Spinal cord (tissue), 9 donors: ENCODE measurements at regions not wholly inside any gene's neighbourhood (a gene's known extent, or its start where the extent isn't known, plus 50 kb on each side); places are given as distances from the start of the nearest gene placed in this dataset.

Experiments used
- DNase-seq, 6 donors: peaks; one replicate each; pipeline versions ENCODE4 v3.0.0 to v3.0.0-alpha.2; 2013 to 2015; ENCODE audit warnings: low spot score in 6 of 6, low read depth in 4 of 6
- H3K27ac ChIP-seq: one replicate; pipeline ENCODE4 v1.5.1; 2013; ENCODE audit warnings: low read depth, low read length, control low read depth
- H3K27me3 ChIP-seq: one replicate; pipeline ENCODE4 v1.6.1; 2013; ENCODE audit warnings: low read length; ENCODE audit not compliant: control insufficient read depth, insufficient read depth
- H3K36me3 ChIP-seq: one replicate; pipeline ENCODE4 v1.6.1; 2013; ENCODE audit warnings: low read length; ENCODE audit not compliant: control insufficient read depth, insufficient read depth
- H3K4me1 ChIP-seq: one replicate; pipeline ENCODE4 v1.6.1; 2013; ENCODE audit warnings: low read length; ENCODE audit not compliant: control insufficient read depth, insufficient read depth
- H3K4me3 ChIP-seq: one replicate; pipeline ENCODE4 v1.5.1; 2013; ENCODE audit warnings: low read depth, low read length, control low read depth
- H3K9me3 ChIP-seq: one replicate; pipeline ENCODE4 v1.6.1; 2013; ENCODE audit warnings: low read length; ENCODE audit not compliant: control insufficient read depth, insufficient read depth
- WGBS: methylation state at CpG from one replicate; pipeline ENCODE4 v1.1.5; 2013; ENCODE audit warnings: missing lambda C conversion rate; ENCODE audit not compliant: insufficient coverage; 5-methylcytosine and 5-hydroxymethylcytosine counted together
- donor health status: healthy.

- Histone ChIP-seq H3K27ac (no peak overlapping the region), H3K27me3 (no peaks in the 10 kb centered on the region), H3K9me3 (no peaks in the 10 kb centered on the region), H3K4me1 (no peaks in the 10 kb centered on the region), H3K4me3 (no peak overlapping the region), H3K36me3 (no peaks in the 10 kb centered on the region)
- 89% methylated on average over 3 of the region's 3 CpGs for WGBS
- DNase-seq, result no peak
Measured at GRCh38 chr13:60326273-60326672, 70.7 kb upstream of the TDRD3 start.

GRCh38 chr13:60327511-60327910 is 69.5 kb upstream of the TDRD3 start:
- no peak overlapping the region for H3K4me3 ChIP-seq
- DNase-seq, result peak in 2 of 6 donors; percentile 27 to 60
- WGBS, result 41% methylated on average over 3 of the region's 4 CpGs

GRCh38 chr13:60328073-60328472 is 68.9 kb upstream of the TDRD3 start:
- no peaks in the 10 kb centered on the region for H3K4me1 ChIP-seq
- no peak overlapping the region for H3K27ac ChIP-seq
- no peak for DNase-seq
- H3K9me3 ChIP-seq, result no peaks in the 10 kb centered on the region
- H3K27me3 ChIP-seq, result no peaks in the 10 kb centered on the region
- H3K36me3 ChIP-seq, result no peaks in the 10 kb centered on the region
- no CpG with 5 or more reads among the region's 2 CpGs for WGBS
- no peak overlapping the region for H3K4me3 ChIP-seq

More at GRCh38 chr13:60327511-60327910, 69.5 kb upstream of the TDRD3 start:
- Histone ChIP-seq H3K4me1 (no peaks in the 10 kb centered on the region), H3K36me3 (no peaks in the 10 kb centered on the region), H3K27me3 (no peaks in the 10 kb centered on the region), H3K27ac (no peak overlapping the region), H3K9me3 (no peaks in the 10 kb centered on the region)

GRCh38 chr13:60329221-60329923 is 67.6 kb upstream of the TDRD3 start:
- no CpG with 5 or more reads among the region's 2 CpGs for WGBS
- H3K9me3 ChIP-seq, result no peaks in the 10 kb centered on the region
- no peaks in the 10 kb centered on the region for H3K36me3 ChIP-seq
- H3K27me3 ChIP-seq, result no peaks in the 10 kb centered on the region
- H3K4me3 ChIP-seq, result no peak overlapping the region
- DNase-seq, result peak in 3 of 6 donors; percentile 17 to 77 (median 57)
- no peaks in the 10 kb centered on the region for H3K4me1 ChIP-seq
- no peak overlapping the region for H3K27ac ChIP-seq

GRCh38 chr13:60331249-60332012 is 65.6 kb upstream of the TDRD3 start:
- no peaks in the 10 kb centered on the region for H3K36me3 ChIP-seq
- WGBS, result 58% methylated on average over 2 of the region's 4 CpGs

GRCh38 chr13:60332682-60333081 is 64.3 kb upstream of the TDRD3 start:
- DNase-seq, result no peak
- H3K4me3 ChIP-seq, result no peak overlapping the region
- no peak overlapping the region for H3K27ac ChIP-seq
- no peaks in the 10 kb centered on the region for H3K9me3 ChIP-seq
- no peaks in the 10 kb centered on the region for H3K27me3 ChIP-seq
- WGBS, result no CpG with 5 or more reads among the region's 1 CpG
- H3K4me1 ChIP-seq, result no peaks in the 10 kb centered on the region
- no peaks in the 10 kb centered on the region for H3K36me3 ChIP-seq

More at GRCh38 chr13:60331249-60332012, 65.6 kb upstream of the TDRD3 start:
- Histone ChIP-seq H3K27me3 (no peaks in the 10 kb centered on the region), H3K4me1 (no peaks in the 10 kb centered on the region), H3K9me3 (no peaks in the 10 kb centered on the region), H3K4me3 (no peak overlapping the region), H3K27ac (no peak overlapping the region)
- DNase-seq, result no peak

GRCh38 chr13:60334310-60334709 is 62.7 kb upstream of the TDRD3 start:
- no CpG with 5 or more reads among the region's 1 CpG for WGBS
- DNase-seq, result no peak
- no peaks in the 10 kb centered on the region for H3K4me1 ChIP-seq
- H3K27me3 ChIP-seq, result no peaks in the 10 kb centered on the region
- no peaks in the 10 kb centered on the region for H3K9me3 ChIP-seq
- no peaks in the 10 kb centered on the region for H3K36me3 ChIP-seq
- H3K4me3 ChIP-seq, result no peak overlapping the region
- no peak overlapping the region for H3K27ac ChIP-seq

GRCh38 chr13:60335531-60335930 is 61.5 kb upstream of the TDRD3 start:
- DNase-seq, result peak in 3 of 6 donors; percentile 14 to 66 (median 39)
- Histone ChIP-seq H3K27me3 (no peaks in the 10 kb centered on the region), H3K4me3 (no peak overlapping the region), H3K27ac (no peak overlapping the region), H3K36me3 (no peaks in the 10 kb centered on the region), H3K9me3 (no peaks in the 10 kb centered on the region), H3K4me1 (no peaks in the 10 kb centered on the region)
- no CpG with 5 or more reads among the region's 1 CpG for WGBS

- H3K9me3 ChIP-seq, result no peaks in the 10 kb centered on the region
- DNase-seq, result no peak
- H3K4me1 ChIP-seq, result no peaks in the 10 kb centered on the region
- WGBS, result 78% methylated on average over 1 of the region's 2 CpGs
- no peaks in the 10 kb centered on the region for H3K27me3 ChIP-seq
- H3K36me3 ChIP-seq, result no peaks in the 10 kb centered on the region
- H3K27ac ChIP-seq, result no peak overlapping the region
- no peak overlapping the region for H3K4me3 ChIP-seq
Measured at GRCh38 chr13:60338754-60339153, 58.3 kb upstream of the TDRD3 start.

- Histone ChIP-seq H3K4me3 (no peak overlapping the region), H3K27me3 (no peaks in the 10 kb centered on the region), H3K36me3 (no peaks in the 10 kb centered on the region), H3K9me3 (no peaks in the 10 kb centered on the region), H3K27ac (no peak overlapping the region), H3K4me1 (no peaks in the 10 kb centered on the region)
- 80% methylated on average over 1 of the region's 1 CpG for WGBS
- no peak for DNase-seq
Measured at GRCh38 chr13:60343978-60344377, 53.0 kb upstream of the TDRD3 start.
